Esophagus muscularis mucosa (tissue), 3 donors: ENCODE measurements at regions not wholly inside any gene's neighbourhood (a gene's known extent, or its start where the extent isn't known, plus 50 kb on each side); places are given as distances from the start of the nearest gene placed in this dataset.

ENCODE experiments used
- POLR2A ChIP-seq: fragments of 450-650 bp; IDR thresholded peaks from one replicate; pipeline ENCODE4 v1.6.1; 2017; ENCODE audit warnings: antibody characterized with exemption, moderate library complexity, mild to moderate bottlenecking, low read depth
- POLR2AphosphoS5 ChIP-seq, 2 donors: sonication (generic); formaldehyde crosslinking; IDR thresholded peaks; one replicate each; pipeline ENCODE4 v1.6.1; 2017; ENCODE audit warnings: antibody characterized with exemption in 2 of 2
- TF ChIP-seq, protein P1 (sequence below), 3 experiments: fragments of 200-600 bp in 2 of 3; fragments of 450-650 bp in 1 of 3; sonication (generic) in 2 of 3; IDR thresholded peaks; one replicate each; pipeline ENCODE4 v1.5.1; 2017 to 2019; ENCODE audit warnings: antibody characterized with exemption in 3 of 3, mild to moderate bottlenecking in 2 of 3, moderate library complexity in 1 of 3

DNA sequence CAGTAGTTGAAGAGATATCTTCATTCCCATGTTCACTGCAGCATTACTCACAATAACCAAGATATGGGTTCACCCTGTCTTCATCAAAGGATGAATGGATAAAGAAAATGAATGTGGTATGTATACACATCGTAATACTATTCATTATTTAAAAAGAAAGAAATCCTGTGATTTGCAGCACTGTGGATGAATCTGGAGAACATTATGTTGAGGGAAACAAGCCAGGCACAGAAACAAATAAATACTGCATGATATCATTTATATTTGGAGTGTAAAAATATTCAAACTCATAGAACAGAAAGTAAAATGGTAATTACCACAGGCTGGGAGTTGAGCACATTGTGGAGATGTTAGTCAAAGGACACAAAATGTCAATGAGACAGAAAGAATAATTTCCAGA lies 977.2 kb downstream of the AMY1C start:
- TF ChIP-seq, protein P1, sequence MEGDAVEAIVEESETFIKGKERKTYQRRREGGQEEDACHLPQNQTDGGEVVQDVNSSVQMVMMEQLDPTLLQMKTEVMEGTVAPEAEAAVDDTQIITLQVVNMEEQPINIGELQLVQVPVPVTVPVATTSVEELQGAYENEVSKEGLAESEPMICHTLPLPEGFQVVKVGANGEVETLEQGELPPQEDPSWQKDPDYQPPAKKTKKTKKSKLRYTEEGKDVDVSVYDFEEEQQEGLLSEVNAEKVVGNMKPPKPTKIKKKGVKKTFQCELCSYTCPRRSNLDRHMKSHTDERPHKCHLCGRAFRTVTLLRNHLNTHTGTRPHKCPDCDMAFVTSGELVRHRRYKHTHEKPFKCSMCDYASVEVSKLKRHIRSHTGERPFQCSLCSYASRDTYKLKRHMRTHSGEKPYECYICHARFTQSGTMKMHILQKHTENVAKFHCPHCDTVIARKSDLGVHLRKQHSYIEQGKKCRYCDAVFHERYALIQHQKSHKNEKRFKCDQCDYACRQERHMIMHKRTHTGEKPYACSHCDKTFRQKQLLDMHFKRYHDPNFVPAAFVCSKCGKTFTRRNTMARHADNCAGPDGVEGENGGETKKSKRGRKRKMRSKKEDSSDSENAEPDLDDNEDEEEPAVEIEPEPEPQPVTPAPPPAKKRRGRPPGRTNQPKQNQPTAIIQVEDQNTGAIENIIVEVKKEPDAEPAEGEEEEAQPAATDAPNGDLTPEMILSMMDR (IDR thresholded peaks at IDR 0.05): no peak
- TF ChIP-seq POLR2A: no peak
- TF ChIP-seq POLR2AphosphoS5 (IDR thresholded peaks at IDR 0.05): no peak
